Gastrocnemius medialis (tissue), 4 donors: ENCODE measurements at regions not wholly inside any gene's neighbourhood (a gene's known extent, or its start where the extent isn't known, plus 50 kb on each side); places are given as distances from the start of the nearest gene placed in this dataset.

Experiments used
- POLR2A ChIP-seq, 2 donors: fragments of 450-650 bp; IDR thresholded peaks; one replicate each; pipeline ENCODE4 v1.6.1; 2017; ENCODE audit warnings: antibody characterized with exemption in 2 of 2, mild to moderate bottlenecking in 2 of 2, moderate library complexity in 2 of 2
- TF ChIP-seq, protein P1 (sequence below), 5 experiments: fragments of 450-650 bp in 3 of 5; fragments of 200-600 bp in 2 of 5; sonication (generic) in 2 of 5; IDR thresholded peaks in 4 of 5; conservative IDR thresholded peaks in 1 of 5; 1 replicate in 4 of 5; 2 replicates in 1 of 5; pipeline ENCODE4 v1.5.1; 2016 to 2019; ENCODE audit warnings: antibody characterized with exemption in 5 of 5, mild to moderate bottlenecking in 3 of 5, moderate library complexity in 3 of 5

DNA sequence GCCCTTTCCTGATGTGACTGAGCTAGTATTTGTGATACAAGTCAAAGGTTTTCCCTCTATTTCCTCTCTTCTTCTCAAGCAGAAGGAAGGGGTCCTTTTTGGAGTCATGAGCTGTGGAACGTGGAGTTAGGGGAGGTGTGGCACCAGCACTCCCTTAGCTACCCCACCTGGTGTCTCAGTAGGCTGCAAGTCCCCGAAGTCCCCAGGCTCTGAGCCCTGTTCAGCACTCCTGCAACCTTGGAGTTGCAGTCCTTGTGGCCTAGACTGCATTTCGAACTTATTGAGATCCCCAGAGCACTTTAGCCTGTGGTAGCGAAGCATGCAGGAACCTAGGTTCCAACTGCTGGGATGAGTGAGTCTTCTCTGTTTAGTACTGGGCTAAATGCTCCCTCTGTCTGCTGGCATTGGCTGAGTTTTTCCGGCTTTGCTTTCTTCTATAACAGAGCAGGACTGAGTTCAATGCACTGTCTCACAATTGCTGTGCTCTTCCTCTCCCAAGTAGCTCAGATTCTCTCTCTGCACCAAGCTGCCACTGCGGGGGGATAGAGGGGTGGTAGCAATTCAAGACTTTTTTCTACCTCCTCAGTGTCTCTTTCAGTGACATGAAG, 600.7 kb upstream of the CDH9 start:
- TF ChIP-seq, protein P1, sequence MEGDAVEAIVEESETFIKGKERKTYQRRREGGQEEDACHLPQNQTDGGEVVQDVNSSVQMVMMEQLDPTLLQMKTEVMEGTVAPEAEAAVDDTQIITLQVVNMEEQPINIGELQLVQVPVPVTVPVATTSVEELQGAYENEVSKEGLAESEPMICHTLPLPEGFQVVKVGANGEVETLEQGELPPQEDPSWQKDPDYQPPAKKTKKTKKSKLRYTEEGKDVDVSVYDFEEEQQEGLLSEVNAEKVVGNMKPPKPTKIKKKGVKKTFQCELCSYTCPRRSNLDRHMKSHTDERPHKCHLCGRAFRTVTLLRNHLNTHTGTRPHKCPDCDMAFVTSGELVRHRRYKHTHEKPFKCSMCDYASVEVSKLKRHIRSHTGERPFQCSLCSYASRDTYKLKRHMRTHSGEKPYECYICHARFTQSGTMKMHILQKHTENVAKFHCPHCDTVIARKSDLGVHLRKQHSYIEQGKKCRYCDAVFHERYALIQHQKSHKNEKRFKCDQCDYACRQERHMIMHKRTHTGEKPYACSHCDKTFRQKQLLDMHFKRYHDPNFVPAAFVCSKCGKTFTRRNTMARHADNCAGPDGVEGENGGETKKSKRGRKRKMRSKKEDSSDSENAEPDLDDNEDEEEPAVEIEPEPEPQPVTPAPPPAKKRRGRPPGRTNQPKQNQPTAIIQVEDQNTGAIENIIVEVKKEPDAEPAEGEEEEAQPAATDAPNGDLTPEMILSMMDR (IDR thresholded peaks at IDR 0.05 in 4 of 5, conservative IDR thresholded peaks at IDR 0.05 in 1 of 5), result no peak
- TF ChIP-seq POLR2A (IDR thresholded peaks at IDR 0.05), result no peak
